ENCODE measurements at regions not wholly inside any gene's neighbourhood (a gene's known extent, or its start where the extent isn't known, plus 50 kb on each side); places are given as distances from the start of the nearest gene placed in this dataset.
"Not testable (repeated sequence)": the region's sequence is repeated elsewhere in the genome, so short reads cannot be mapped to it uniquely, and the experiment has no call there.

- Mint-ChIP-seq H3K27ac (no peak overlapping the region), H3K27me3 (no peaks in the 10 kb centered on the region), H3K36me3 (ENCODE audit: low read depth) (no peaks in the 10 kb centered on the region), H3K4me1 (no peaks in the 10 kb centered on the region), H3K4me3 (no peak overlapping the region), H3K9me3 (peaks cover 6% of the 10 kb centered on the region)
- ChIA-PET CTCF (no interaction called here), POLR2A (no interaction called here)
- no peak for ATAC-seq (ENCODE audit: low read depth)
- TF ChIP-seq, protein P1, sequence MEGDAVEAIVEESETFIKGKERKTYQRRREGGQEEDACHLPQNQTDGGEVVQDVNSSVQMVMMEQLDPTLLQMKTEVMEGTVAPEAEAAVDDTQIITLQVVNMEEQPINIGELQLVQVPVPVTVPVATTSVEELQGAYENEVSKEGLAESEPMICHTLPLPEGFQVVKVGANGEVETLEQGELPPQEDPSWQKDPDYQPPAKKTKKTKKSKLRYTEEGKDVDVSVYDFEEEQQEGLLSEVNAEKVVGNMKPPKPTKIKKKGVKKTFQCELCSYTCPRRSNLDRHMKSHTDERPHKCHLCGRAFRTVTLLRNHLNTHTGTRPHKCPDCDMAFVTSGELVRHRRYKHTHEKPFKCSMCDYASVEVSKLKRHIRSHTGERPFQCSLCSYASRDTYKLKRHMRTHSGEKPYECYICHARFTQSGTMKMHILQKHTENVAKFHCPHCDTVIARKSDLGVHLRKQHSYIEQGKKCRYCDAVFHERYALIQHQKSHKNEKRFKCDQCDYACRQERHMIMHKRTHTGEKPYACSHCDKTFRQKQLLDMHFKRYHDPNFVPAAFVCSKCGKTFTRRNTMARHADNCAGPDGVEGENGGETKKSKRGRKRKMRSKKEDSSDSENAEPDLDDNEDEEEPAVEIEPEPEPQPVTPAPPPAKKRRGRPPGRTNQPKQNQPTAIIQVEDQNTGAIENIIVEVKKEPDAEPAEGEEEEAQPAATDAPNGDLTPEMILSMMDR (IDR thresholded peaks at IDR 0.05), result no peak
- intact Hi-C loops (cut with micrococcal nuclease), result no loop called here
- DNase-seq, result no peak
These were observed 58.1 kb downstream of the ATXN7L3B start for GRCh38 chr12:74595696-74596095.

- no peak for ATAC-seq (ENCODE audit: low read depth)
- TF ChIP-seq, protein P1 (IDR thresholded peaks at IDR 0.05), result no peak
- intact Hi-C loops (cut with micrococcal nuclease), result no loop called here
- no peak for DNase-seq
- Mint-ChIP-seq H3K9me3 (peaks cover 6% of the 10 kb centered on the region), H3K27me3 (no peaks in the 10 kb centered on the region), H3K36me3 (ENCODE audit: low read depth) (no peaks in the 10 kb centered on the region), H3K27ac (no peak overlapping the region), H3K4me1 (no peaks in the 10 kb centered on the region), H3K4me3 (no peak overlapping the region)
- POLR2A ChIA-PET, result no interaction called here
- CTCF ChIA-PET, result no interaction called here
These were observed 61.2 kb downstream of the ATXN7L3B start for GRCh38 chr12:74598819-74599218.

DNA sequence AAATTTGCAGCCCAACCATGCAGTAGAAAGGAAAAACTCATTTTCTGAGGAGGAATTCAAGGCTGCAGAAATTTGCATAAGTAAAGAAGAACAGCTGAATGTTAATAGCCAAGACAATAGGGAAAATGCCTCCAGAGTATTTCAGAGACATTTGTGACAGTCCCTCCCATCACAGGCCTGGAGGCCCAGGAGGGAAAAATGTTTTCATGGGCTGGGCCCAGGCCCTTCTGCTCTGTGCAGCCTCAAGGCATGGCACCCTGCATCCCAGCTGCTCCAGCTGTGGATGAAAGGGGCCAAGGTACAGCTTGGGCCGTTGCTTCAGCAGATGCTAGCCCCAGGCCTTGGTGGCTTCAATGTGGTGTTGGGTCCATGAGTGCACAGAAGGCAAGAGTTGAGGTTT, 62.3 kb downstream of the ATXN7L3B start:
- no peak overlapping the region for H3K4me3 Mint-ChIP-seq
- H3K27me3 Mint-ChIP-seq, result no peaks in the 10 kb centered on the region
- H3K36me3 Mint-ChIP-seq (ENCODE audit: low read depth), result no peaks in the 10 kb centered on the region
- TF ChIP-seq, protein P1 (IDR thresholded peaks at IDR 0.05), result no peak
- POLR2A ChIA-PET, result no interaction called here
- H3K27ac Mint-ChIP-seq, result no peak overlapping the region
- CTCF ChIA-PET, result no interaction called here
- H3K9me3 Mint-ChIP-seq, result peaks cover 6% of the 10 kb centered on the region
- DNase-seq, result no peak
- intact Hi-C loops (cut with micrococcal nuclease), result no loop called here
- ATAC-seq (ENCODE audit: low read depth), result no peak
- H3K4me1 Mint-ChIP-seq, result no peaks in the 10 kb centered on the region

GRCh38 chr12:74600817-74601216, 63.2 kb downstream of the ATXN7L3B start:
- H3K9me3 Mint-ChIP-seq; H3K4me1 Mint-ChIP-seq; CTCF ChIA-PET; H3K27me3 Mint-ChIP-seq; DNase-seq; H3K36me3 Mint-ChIP-seq (ENCODE audit: low read depth); POLR2A ChIA-PET; ATAC-seq (ENCODE audit: low read depth); H3K4me3 Mint-ChIP-seq; intact Hi-C loops (cut with micrococcal nuclease); H3K27ac Mint-ChIP-seq: not testable (repeated sequence)

DNA sequence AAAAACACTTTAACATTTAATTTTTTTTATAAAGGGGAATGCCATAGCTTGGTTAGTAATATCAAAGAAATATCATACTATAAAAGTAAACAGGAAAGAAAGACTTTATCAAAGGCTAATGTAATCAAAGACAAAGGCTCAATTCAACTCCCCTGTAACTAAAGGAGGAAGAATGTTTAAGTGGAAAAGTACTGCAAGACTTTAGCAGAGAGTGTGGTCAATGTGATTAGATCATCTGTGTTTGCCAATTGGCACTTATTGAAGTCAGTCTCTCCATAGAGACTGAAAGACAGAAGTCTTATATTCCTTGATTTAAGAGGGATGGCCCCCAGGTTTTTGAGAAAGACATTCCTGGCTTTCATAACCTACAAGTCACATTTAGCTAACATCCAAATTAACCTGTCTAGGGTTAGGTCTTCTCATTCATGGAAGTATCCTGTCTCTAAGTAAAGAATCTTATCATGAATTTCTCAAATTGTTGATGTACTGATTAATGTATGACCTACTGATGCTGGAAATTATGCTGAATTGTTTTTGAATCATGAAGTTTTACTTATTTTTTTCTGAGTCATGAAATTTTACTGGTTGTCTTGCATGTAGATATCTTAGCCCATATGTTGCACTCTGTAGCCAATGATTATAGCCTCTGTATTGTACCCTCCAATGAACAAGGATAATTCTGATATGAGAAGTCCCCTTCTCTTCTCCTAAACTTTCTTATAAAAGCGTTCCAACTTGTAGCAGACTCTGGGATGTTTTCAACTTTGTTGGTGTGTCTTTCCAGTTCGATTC, 65.4 kb downstream of the ATXN7L3B start:
- H3K4me3 Mint-ChIP-seq, result no peak overlapping the region
- no peaks in the 10 kb centered on the region for H3K36me3 Mint-ChIP-seq (ENCODE audit: low read depth)
- POLR2A ChIA-PET, result no interaction called here
- no peaks in the 10 kb centered on the region for H3K4me1 Mint-ChIP-seq
- no peak overlapping the region for H3K27ac Mint-ChIP-seq
- DNase-seq (no peak), ATAC-seq (ENCODE audit: low read depth) (no peak)
- H3K9me3 Mint-ChIP-seq, result peaks cover 6% of the 10 kb centered on the region
- CTCF ChIA-PET, result no interaction called here
- H3K27me3 Mint-ChIP-seq, result no peaks in the 10 kb centered on the region
- intact Hi-C loops (cut with micrococcal nuclease), result no loop called here
- TF ChIP-seq, protein P1 (IDR thresholded peaks at IDR 0.05), result no peak

Data from activated B cell treated with CpG ODN at 0.5 μM for 24 hours (primary cell).